ENCODE measurements at regions not wholly inside any gene's neighbourhood (a gene's known extent, or its start where the extent isn't known, plus 50 kb on each side); places are given as distances from the start of the nearest gene placed in this dataset.
"Not testable (repeated sequence)": the region's sequence is repeated elsewhere in the genome, so short reads cannot be mapped to it uniquely, and the experiment has no call there.

DNA sequence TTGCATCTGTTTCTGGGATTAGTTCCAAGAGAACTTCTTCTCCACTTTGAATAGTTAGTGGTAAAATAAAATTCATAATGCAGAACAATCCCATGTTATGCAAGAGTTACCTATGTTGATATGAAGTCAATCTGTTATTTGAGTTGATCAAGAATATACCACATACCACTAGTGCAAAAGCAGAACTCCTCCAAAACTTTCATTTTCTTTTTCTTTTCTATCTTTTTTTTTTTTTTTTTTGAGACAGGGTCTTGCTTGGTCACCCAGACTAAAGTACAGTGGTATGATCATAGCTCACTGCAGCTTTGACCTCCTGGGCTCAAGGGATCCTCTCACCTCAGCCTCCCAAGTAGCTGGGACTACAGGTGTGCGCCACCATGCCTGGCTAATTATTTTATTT lies 78.8 kb upstream of the UMPS start:
- TF ChIP-seq, protein P1, sequence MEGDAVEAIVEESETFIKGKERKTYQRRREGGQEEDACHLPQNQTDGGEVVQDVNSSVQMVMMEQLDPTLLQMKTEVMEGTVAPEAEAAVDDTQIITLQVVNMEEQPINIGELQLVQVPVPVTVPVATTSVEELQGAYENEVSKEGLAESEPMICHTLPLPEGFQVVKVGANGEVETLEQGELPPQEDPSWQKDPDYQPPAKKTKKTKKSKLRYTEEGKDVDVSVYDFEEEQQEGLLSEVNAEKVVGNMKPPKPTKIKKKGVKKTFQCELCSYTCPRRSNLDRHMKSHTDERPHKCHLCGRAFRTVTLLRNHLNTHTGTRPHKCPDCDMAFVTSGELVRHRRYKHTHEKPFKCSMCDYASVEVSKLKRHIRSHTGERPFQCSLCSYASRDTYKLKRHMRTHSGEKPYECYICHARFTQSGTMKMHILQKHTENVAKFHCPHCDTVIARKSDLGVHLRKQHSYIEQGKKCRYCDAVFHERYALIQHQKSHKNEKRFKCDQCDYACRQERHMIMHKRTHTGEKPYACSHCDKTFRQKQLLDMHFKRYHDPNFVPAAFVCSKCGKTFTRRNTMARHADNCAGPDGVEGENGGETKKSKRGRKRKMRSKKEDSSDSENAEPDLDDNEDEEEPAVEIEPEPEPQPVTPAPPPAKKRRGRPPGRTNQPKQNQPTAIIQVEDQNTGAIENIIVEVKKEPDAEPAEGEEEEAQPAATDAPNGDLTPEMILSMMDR (IDR thresholded peaks at IDR 0.05; ENCODE audit: low read depth, low read length, poor library complexity, severe bottlenecking) = not testable (repeated sequence)
- not testable (repeated sequence) for TF ChIP-seq EZH2phosphoT487 (IDR thresholded peaks at IDR 0.05; ENCODE audit: borderline replicate concordance, low read length)

Measured in DOHH2 (cell line).